NCI-H82 treated with DMSO at 0.1 percent for 48 hours (cell line): ENCODE measurements at regions not wholly inside any gene's neighbourhood (a gene's known extent, or its start where the extent isn't known, plus 50 kb on each side); places are given as distances from the start of the nearest gene placed in this dataset.
"Not testable (repeated sequence)": the region's sequence is repeated elsewhere in the genome, so short reads cannot be mapped to it uniquely, and the experiment has no call there.

Experiments used
- DNase-seq: peaks from one replicate; lab custom pipeline; 2025; ENCODE audit not compliant: unreplicated experiment; lab: John Stamatoyannopoulos, UW

DNA sequence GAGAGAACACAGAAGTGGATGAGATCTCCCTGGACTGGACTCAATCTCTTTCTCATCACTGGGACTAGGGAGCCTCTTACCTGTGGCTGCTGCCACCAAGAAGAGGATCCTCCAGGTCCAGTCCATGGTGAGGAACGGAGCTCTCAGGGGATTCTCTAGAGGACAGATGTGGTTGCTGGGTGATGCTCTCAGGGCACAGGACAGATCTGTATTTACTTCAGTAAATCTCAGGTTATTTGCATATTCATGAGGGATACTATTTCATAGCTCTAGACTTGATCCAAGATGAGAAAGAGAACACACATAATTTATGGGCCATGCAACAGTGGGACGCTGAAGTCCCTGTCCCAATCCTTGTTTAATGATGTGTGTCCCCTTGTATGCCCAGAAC is 460.5 kb downstream of the TMEM121 start:
- DNase-seq = no peak

DNA sequence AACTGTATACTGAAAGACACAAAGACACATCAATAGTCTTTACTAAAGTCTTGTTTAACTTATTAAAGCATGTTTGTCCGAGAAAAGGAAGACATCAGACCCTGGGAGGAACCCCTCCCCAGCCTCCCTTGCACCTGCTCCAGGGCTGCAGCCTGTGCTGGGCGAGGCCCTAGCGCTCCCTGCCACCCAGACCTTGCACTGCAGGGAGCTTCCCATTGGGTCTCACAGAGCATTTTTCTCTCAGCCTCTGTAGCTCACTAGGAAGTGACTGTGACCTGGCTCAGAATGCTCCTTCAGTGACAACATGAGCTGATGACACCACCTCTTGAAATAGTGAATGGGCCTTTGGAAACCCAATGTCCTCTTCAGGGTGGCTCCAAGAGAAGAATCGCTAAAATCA is 461.2 kb downstream of the TMEM121 start:
- no peak for DNase-seq

DNA sequence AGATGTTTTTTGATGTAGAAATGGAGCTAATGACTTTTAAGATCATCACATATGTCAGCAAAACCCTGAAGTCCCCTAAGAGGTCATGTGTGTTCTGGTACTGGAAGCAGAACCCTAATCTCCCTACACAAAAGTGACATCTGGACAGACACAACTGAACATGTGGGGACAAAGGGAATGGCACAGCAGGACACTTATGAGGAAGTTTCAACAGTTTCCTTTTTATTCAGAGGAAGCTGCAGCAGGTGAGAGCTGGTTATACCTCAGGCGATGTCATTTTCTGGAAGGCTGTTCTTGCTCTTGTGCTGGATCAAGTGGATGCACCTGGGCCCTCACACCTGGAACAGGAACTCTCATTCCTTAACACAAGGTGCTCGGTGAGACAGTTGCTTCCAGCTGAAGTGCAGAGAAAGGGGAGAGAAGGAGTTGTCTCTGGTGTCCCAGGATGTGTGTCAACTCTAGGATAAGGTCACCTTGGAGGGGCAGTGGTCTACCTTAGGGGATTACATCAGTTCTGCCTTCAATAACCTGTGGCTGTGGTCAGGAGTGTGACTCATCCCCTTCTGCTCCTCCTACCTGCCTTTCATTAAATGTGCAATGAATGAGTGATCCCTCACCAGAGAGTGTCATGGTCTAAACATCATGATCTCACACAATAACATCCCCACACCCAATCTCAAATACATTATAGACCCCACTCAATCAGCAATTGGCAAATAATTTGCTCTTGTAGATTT is 463.4 kb downstream of the TMEM121 start:
- DNase-seq = no peak

DNA sequence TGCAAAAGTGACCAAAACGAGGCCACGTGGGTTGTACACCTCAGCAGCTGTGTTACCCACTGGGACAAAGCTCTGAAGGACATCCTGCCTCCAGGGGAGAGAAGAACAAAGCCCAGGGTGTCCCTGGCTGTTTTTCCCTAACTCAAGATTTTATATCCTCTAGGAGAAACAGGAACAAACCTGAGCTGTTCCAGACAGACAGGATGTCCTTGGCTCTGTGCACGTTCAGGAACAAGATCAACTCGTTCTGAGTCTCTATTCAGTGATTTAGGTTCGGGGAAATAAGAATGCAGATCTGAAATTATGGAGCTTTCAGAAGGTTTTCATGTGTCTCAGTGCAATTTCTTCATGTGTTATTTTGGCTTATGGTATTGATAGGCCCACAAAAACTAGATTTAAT is 465.3 kb downstream of the TMEM121 start:
- DNase-seq = not testable (repeated sequence)

DNA sequence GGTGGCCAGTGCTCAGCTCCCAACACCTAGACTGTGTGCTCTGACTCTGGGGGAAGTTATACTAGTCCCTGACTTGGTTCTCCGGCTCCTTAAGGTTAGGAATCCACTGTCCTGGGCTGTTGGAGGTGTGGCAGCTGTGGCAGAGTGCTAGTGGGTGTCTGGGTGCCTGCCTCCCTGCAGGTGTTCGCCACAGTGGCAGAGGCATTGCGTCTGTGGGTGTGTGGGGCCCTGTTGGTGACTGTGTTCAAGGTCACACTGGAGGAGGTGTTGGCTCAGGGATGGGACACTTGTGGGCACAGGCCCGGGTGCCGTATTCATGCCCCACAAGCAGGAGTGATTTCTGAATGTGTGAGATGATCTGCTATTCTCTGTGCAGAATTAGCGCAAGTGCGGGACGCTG is 467.4 kb downstream of the TMEM121 start:
- no peak for DNase-seq

DNA sequence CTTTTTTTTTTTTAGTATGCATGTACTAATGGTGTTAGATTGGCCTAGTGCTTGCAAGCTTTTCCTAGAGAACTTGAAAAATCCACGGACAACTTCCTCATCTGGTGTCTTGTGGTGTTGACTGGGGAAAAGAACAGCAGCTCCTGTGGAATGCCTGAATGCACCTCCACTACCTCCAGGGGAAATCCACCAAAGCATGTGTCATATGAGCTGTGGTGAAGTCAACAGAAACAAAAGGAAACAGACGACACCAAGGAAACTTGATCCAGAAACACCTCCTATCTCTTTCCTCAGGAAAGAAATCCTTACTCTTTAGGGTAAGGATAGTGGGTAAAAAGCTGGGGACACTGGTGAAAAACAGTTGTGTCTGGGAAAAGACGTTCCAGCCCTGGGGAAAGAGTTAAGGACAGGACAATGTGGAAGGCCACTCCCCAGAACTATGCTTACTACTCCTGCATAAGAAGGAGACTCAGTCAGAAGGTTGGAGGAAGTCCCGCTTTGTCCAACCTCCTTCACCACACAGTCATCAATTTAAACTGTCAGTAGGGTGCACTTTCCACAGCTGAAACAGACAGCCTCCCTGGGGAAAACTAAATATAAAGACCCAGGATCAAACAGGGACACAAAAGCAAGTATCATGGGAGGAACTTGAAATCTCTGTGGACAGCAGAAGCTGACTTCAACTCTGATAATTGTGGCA is 468.8 kb downstream of the TMEM121 start:
- DNase-seq = not testable (repeated sequence)

DNA sequence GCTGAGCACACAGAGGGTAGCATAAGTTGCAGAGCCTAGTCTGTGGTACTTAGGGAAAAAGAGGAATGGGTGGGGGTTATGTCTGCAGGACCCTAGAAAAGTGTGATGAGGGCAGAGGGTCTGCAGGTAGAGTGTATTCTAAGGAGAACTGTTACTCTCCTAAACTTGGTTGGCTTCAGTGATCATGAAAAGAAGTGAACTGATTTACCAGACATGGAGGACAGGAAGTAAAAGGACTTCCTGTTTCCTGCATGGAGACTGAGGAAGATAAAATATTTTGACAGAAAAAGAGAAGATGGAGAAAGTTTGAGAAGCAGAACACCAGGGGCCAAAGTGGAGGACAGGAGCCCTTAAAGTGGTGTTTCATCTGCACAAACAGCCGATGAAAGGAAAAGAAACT is 472.2 kb downstream of the TMEM121 start:
- DNase-seq = not testable (repeated sequence)

DNA sequence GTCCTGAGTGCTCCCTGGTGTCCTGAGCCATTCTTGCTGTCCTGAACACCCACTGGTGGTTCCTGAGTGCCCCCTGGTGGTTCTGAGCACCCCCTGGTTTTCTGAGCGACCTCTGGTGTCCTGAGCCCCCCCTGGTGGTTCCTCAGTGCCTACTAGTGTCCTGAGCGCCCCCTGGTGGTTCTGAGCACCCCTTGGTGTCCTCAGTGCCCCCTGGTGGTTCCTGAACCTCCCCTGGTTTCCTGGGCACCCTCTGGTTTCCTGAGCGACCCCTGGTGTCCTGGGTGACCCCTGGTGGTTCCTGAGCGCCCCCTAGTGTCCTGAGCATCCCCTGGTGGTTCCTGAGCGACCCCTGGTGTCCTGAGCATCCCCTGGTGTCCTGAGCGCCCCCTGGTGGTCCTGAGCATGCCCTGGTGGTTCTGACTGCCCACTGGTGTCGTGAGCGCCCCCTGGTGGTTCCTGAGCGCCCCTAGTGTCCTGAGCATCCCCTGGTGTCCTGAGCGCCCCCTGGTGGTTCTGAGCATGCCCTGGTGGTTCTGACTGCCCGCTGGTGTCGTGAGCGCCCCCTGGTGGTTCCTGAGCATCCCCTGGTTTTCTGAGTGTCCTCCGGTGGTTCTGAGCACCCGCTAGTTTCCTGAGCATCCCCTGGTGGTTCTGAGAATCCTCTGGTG is 473.1 kb downstream of the TMEM121 start:
- no peak for DNase-seq

DNA sequence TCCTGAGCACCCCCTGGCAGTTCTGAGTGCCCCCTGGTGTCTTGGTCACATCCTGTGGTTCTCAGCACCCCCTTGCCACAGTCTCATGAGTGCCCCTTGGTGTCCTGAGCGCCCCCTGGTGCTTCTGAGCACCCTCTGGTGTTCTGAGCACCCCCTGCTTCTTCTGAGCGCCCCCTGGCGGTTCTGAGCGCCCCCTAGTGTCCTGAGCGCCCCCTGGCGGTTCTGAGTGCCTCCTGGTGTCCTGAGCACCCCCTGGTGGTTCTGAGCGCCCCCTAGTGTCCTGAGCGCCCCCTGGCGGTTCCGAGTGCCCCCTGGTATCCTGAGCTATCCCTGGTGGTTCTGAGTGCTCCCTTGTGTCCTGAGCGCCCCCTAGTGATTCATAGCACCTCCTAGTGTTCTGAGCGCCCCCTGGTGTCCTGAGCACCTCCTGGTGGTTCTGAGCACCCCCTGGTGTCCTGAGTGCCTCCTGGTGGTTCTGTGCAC is 473.7 kb downstream of the TMEM121 start:
- not testable (repeated sequence) for DNase-seq

DNA sequence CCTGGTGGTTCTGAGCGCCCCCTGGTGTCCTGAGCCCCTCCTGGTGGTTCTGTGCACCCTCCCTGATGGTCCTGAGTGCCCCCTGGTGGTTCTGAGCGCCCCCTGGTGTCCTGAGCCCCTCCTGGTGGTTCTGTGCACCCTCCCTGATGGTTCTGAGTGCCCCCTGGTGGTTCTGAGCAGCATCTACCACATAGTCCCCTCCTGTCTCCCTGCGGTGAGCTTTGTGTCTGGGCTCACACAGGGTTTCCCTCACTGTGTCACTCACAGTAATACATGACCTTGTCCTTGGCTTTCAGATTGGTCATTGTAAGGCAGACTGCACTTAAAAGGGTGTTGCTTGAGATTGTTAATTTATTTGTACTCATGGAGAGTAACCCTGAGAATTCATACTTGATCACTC is 474.9 kb downstream of the TMEM121 start:
- not testable (repeated sequence) for DNase-seq

DNA sequence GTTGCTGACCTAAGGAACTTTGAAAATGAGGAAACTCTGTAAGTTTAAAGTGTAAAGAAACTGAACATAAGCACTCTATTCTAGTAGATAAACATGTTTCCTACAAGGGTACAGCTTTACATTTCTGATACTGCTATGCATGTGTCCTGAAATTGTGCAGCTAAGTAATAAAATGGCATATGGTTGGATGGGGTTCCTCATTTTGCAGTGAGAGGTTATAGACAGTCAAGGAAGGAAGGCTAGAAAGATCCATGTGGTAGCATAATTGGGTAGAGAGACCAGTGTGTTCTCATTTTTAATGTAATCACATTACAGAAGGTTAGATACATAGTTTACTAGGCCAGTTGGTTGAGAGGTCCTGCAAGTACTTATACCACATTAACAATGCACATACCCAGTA is 477.0 kb downstream of the TMEM121 start:
- DNase-seq = no peak

DNA sequence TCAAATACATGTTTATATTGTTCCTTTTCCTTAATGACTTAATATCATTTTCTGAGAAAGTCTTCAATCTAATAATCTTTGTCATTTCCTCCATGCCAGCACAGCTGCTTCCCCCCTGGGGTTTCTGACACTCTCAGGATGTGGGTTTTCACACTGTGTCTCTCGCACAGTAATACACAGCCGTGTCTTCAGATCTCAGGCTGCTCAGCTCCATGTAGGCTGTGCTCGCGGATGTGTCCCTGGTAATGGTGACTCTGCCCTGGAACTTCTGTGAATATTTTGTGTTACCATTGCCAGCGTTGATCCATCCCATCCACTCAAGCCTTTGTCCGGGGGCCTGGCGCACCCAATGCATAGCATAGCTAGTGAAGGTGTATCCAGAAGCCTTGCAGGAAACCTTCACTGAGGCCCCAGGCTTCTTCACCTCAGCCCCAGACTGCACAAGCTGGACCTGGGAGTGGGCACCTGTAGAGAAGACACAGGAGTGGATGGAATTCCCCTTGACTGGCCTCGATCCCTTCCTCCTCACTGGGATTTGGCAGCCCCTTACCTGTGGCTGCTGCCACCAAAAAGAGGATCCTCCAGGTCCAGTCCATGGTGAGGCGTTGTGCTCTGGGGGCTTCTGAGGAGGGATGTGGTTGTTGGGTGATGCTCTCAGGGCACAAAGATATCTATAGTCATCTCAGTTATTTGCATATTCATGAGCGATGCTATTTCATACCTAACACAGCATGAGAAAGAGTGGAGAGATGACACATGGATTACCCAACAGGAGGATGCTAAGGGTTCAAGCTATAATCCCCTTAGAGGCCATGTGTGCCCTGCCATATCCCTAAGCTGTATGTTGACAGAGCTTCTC is 478.8 kb downstream of the TMEM121 start:
- DNase-seq = not testable (repeated sequence)

DNA sequence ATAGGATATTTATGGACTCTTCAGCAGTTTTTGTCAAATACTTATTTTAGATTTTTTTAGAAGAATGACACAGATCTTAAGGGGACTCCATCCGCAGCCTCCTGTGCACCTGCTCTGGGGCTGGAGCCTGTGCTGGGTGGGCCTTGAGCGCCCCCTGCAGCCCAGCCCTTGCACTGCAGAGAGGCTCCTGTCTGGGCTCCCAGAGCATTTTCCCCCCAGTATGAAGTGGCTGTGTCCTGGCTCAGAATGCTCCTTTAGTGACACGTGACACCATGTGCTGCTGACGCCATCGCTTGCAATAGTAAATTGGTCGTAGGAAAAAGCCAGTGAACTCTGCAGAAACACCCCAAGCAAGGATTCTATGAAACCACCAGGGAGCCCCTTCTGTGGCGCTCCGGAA is 479.7 kb downstream of the TMEM121 start:
- DNase-seq = not testable (repeated sequence)

DNA sequence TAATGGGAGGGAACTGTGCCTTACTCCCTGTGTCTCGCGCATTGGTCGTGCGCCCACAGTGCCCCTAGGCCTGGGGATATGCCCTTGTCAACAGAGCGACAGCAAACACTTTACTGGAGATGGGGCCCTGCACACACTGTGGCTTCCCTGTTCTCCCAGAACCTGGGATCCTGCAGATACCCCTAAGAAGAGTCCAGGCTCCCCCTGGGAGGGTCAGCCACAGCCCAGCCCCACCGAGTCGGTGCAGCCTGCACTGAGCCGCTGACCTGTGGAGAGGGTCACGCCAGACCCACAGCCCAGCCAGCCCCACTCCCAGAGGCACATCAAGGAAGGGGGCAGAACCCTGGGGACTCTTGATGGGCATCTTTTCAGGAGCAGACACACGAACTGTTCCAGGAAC is 480.3 kb downstream of the TMEM121 start:
- DNase-seq = not testable (repeated sequence)

DNA sequence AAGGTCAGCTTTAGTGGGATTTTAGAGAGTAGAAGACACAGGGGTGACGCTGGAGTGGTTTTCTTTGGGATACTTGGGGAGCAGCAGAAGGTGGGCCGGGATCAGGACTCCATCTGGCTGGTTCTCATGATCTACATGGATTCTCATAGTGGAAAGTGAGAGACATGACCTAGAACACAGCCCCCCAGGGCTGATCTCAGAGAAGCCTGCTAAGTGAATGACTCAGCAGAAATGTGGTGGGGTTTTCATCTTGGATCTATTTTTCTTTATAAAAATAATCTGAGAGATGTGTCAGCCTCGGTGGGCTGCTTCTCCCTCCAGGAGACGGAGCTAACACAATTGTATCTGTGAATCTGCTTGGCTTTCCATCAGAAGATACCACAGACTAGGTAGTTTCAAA is 484.4 kb downstream of the TMEM121 start:
- no peak for DNase-seq

DNA sequence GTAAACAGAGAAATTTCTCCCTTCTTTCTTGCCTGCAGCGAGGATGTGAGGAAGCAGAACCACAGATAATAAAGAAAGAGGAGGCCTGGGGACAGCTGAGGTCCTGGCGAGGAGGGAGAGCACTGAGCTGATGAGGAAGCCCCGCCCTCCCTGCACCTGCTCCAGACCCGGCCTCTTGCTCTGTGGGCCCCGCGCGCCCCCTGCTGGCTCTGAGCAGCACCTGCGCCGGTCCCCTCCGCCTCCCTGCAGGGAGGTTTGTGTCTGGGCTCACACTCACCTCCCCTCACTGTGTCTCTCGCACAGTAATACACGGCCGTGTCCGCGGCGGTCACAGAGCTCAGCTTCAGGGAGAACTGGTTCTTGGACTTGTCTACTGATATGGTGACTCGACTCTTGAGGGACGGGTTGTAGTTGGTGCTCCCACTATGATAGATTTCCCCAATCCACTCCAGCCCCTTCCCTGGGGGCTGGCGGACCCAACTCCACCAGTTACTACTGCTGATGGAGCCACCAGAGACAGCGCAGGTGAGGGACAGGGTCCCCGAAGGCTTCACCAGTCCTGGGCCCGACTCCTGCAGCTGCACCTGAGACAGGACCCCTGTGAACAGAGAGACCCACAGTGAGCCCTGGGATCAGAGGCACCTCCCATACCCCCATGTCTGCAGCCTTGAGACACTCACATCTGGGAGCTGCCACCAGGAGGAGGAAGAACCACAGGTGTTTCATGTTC is 485.4 kb downstream of the TMEM121 start:
- DNase-seq = not testable (repeated sequence)

DNA sequence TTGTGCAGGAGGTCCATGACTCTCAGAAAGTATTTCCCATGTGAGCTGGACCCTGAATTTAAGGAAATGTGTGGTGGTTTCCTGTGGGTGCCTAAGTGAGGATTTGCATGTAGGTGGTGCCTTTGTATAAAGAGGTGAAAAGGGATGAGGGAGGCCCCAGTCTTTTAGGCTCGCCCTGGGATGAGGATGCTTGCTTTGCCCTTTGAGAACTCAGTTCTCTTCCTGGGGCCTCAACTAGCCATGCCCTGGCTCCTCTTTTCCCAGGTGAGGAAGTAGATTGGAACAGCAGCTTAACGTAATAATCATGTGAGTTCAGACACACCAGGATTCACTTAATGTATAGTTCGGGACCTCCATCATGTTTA is 486.0 kb downstream of the TMEM121 start:
- DNase-seq = not testable (repeated sequence)

DNA sequence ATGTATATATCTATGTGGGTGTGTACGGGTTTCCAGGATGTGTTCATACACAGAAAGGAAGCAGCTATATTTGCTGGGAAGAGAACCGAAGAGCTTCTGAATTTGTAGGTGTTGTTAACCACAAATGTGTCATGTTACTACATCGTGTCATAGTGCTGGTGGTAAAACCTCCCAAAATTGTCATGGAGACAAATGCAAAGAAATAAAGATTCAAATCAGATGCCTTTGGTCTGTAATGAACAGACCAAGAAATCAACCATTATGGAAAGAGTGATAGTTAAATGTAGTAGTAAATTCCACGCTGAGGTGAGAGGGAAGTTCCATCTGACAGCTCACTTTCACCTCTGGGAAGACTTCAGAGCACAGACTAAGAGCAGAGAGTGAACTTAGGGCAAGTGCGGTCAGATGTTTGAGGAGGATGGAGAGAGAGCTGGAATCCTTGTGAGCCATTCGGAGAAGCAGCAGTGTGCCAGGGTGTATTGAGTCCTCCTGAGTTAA is 487.5 kb downstream of the TMEM121 start:
- DNase-seq = no peak

DNA sequence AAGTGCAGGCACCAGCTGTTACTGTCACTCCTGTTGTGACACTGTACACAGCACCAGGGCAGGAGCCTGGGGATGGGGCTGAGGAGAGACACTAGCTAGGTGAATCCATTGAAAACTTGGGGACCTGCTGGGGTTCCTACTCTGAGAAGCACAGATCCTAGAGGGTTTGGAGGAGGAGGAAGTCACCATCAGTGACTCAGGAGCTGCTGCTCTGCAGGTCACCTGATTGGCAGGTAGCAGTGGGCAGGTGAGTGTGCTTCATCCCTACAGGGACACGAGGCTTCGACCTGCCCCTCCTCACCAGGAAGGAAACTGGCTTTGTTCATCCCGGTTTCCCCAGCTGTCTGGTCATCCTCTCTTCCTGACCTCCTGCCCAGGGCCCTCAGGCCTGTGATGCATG is 491.6 kb downstream of the TMEM121 start:
- not testable (repeated sequence) for DNase-seq

DNA sequence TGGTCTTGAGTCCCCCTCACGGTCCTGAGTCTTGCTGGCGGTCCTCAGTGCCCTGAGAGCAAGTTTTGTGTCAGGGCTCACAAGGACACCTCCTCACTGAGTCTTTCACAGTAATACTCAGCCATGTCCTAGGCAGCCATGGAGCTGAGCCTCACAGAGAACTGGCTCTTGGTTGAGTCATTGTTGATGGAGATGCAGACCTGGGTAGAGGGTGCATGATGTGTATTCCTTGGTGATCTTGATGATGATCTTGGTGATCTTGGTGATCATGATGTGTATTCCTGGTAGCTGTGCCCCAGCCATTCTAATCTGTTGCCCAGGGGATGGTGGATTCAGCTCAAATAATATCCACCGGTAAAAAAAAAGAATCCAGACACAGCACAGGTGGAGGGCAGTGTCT is 495.4 kb downstream of the TMEM121 start:
- DNase-seq = no peak
